GM12865 (cell line): ENCODE measurements at regions not wholly inside any gene's neighbourhood (a gene's known extent, or its start where the extent isn't known, plus 50 kb on each side); places are given as distances from the start of the nearest gene placed in this dataset.

Experiments
- DNase-seq: peaks from one replicate; pipeline ENCODE4 v3.0.0; 2010; ENCODE audit warnings: low read depth
- H3K4me3 ChIP-seq: 2 replicates; pipeline ENCODE4 v1.5.1; 2011; ENCODE audit warnings: mild to moderate bottlenecking, low read depth, low read length, control low read depth
- TF ChIP-seq, protein P1 (sequence below): IDR thresholded peaks from 2 replicates; pipeline ENCODE4 v1.5.1; 2011; ENCODE audit warnings: low read length, control low read depth, low read depth, inconsistent platforms; ENCODE audit not compliant: insufficient read depth; ENCODE audit errors: missing control alignments

DNA sequence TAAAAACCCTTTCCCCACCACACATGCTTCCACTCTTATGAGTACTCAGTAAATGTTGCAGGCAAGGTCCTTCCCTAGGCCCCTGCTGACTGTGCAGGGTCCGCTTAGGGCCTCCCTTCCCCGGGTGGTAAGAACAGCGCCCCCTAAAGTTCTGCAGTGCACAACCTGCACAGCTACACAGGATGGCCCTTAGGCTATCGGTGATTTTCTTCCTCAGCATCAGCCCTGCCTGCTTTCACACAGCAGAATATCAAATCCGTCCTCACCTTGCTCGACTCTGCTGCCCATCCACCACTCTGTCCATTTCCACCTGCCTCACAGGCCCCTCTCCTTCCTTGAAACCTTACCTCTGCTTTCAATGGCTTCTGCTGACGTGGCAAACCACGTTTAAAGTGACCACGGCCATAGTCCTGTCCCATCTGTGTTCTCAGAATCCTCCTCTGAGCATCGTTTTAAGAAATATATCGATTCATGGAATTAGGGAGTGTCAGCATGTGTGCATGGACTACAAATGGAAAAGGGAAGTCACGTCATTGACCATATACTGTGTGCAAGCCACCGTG lies 51.4 kb upstream of the TMEM132E start:
- no peak for DNase-seq
- TF ChIP-seq, protein P1, sequence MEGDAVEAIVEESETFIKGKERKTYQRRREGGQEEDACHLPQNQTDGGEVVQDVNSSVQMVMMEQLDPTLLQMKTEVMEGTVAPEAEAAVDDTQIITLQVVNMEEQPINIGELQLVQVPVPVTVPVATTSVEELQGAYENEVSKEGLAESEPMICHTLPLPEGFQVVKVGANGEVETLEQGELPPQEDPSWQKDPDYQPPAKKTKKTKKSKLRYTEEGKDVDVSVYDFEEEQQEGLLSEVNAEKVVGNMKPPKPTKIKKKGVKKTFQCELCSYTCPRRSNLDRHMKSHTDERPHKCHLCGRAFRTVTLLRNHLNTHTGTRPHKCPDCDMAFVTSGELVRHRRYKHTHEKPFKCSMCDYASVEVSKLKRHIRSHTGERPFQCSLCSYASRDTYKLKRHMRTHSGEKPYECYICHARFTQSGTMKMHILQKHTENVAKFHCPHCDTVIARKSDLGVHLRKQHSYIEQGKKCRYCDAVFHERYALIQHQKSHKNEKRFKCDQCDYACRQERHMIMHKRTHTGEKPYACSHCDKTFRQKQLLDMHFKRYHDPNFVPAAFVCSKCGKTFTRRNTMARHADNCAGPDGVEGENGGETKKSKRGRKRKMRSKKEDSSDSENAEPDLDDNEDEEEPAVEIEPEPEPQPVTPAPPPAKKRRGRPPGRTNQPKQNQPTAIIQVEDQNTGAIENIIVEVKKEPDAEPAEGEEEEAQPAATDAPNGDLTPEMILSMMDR = peak; percentile 1
- H3K4me3 ChIP-seq = no peak overlapping the region

DNA sequence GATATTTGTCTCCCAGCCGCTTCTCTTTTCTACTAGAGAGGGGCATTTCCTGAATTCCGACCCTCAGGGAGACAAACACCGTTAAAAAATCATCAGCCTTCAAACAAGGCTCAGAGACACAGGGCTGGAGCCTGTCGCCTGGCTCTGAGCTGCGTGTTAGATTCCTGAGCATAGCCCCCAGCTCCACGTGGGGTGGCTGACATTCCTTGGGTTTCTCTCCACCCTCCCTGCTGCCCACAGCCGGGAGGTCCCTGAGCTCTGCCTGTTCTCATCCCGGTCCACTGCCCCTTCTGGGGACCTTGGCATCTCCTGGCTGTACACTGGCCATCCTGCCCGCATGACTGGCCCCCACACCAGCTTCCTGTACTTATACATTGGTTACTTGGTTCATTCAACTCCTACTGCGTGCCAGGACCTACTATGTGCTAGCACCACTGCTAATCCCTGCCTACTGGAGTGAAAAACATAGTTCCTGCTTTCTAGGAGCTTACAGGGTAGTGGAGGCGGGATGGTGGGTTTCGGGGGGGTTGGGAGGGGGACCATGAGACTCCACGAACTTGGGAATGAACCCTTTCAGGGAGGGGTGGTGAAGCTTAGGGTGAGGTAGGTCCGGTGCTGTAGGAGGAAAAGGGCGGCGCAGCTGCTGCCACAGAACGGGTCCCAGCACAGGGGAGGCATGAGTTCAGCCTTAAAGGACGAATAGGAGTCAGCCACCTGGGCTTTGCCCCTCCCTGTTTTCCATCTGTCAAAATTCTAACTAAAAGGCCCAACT lies 52.1 kb upstream of the TMEM132E start:
- H3K4me3 ChIP-seq = no peak overlapping the region
- TF ChIP-seq, protein P1 = no peak
- DNase-seq = no peak

DNA sequence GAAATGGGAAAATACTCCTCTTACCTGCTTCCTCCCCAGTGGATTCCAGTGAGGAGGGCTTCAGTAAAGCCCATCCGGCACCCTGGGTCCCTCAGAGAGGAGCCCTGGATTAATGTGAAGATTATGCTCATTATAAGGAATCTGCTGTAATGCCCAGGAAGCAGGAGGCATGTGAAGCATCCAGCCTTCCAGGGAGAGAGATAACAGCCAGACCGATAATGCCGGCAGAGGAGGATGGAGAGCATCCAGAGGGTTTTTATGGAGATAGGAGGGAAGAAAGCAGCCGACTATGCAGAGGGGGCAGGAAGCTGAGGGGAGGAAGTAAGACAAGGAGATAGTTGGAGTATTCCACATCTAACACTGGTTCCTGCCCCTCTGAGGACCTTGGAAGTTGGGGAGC lies 53.7 kb upstream of the TMEM132E start:
- no peak overlapping the region for H3K4me3 ChIP-seq
- TF ChIP-seq, protein P1 = no peak
- DNase-seq = no peak

DNA sequence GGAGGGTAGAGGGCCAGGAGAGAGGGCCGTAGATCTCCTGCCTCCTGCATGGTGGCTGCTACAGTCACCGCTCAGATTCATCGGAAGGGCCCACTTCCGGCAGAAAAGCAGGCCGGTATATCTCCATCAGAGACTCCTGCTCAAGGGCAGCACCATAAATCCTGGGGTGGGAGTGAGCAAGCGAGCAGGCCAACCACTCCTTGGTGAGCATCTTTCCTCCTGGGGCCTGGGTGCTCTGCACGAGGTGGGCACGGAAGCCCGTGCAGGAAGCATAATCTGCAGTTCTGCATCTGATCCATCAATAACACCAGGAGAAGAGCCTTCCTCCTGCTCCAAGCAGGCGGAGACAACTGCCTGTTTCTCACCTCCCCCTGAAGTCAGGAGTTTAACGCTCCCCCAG lies 57.4 kb upstream of the TMEM132E start:
- DNase-seq = no peak
- no peak overlapping the region for H3K4me3 ChIP-seq
- TF ChIP-seq, protein P1 = no peak

DNA sequence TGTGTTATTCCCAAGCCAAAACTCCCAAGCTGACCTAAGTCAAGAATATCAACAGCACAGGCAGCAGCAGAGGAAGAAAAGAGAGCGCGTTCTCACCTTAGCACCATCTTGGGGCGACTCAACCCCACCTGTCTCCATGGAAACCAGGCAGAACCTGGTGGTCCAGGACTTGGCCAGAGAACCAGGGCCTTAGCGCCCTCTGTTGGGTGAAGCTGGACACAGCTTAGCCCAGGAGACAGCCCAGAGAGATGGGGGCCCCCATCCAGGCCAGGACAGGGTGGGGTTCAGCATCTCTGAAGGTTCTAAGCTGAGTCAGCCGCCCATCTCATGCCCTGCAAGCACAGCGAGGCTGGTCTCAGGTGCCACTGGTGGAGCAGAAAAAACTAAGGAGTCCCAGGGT lies 60.1 kb upstream of the TMEM132E start:
- peak; percentile 40 for DNase-seq
- no peak overlapping the region for H3K4me3 ChIP-seq
- TF ChIP-seq, protein P1 = peak; percentile 59

DNA sequence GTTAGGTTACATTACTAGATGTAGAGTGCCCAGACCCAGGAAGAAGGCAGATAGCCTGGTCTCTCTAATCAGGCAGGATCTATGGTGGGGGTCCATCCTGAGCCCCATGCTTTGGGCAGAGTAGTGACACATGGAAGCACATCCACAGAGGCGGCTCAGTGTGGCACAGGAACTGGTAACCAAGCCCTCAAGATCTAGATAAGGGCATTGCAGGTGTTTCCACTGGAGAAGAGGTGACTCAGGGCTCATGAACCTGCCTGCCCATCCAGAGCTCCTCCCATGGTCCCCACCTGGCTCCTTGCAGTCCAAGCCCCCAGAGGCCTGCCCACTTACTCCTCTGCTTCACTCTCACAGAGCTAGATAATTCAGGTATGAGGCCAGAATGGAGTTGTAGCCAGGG lies 62.0 kb upstream of the TMEM132E start:
- TF ChIP-seq, protein P1 = no peak
- no peak for DNase-seq
- no peak overlapping the region for H3K4me3 ChIP-seq
